OCI-LY7 (cell line): ENCODE measurements at regions not wholly inside any gene's neighbourhood (a gene's known extent, or its start where the extent isn't known, plus 50 kb on each side); places are given as distances from the start of the nearest gene placed in this dataset.

Source experiments
- BruUV-seq: library from RNA; stranded (reverse); fragments of 400-500 nt; replicated peaks from 2 replicates; lab custom pipeline; 2021; lab: Mats Ljungman, UMichigan
- CTCF ChIA-PET: fragments of 300-600 bp; sonication (Branson Sonifier 250); formaldehyde crosslinking; loops from one replicate; lab custom pipeline; 2022; ENCODE audit warnings: antibody characterized with exemption; ENCODE audit not compliant: unreplicated experiment; lab: Charles Lee
- POLR2A ChIA-PET: fragments of 300-600 bp; sonication (Branson Sonifier 250); formaldehyde crosslinking; loops from one replicate; lab custom pipeline; 2022; ENCODE audit warnings: antibody characterized with exemption; lab: Charles Lee
- DNase-seq: peaks from one replicate; pipeline ENCODE4 v3.0.0-alpha.2; 2015; ENCODE audit warnings: low spot score
- H2AFZ ChIP-seq: fragments of 200-600 bp; sonication (generic), shearing (Covaris generic); 2 replicates; pipeline ENCODE4 v1.6.1; 2014; ENCODE audit warnings: mild to moderate bottlenecking, antibody characterized with exemption, low read length, moderate library complexity
- H3K27ac ChIP-seq: fragments of 200-600 bp; sonication (generic); 2 replicates; pipeline ENCODE4 v1.5.1; 2014; ENCODE audit warnings: mixed run types, low read depth, mild to moderate bottlenecking, moderate library complexity, low read length, inconsistent platforms; ENCODE audit not compliant: poor library complexity, severe bottlenecking
- H3K36me3 ChIP-seq: fragments of 200-600 bp; sonication (generic); 2 replicates; pipeline ENCODE4 v1.6.1; 2014; ENCODE audit warnings: mild to moderate bottlenecking, antibody characterized with exemption, low read length, moderate library complexity, mixed read lengths; ENCODE audit not compliant: insufficient read depth
- H3K4me1 ChIP-seq: fragments of 200-600 bp; sonication (generic); 2 replicates; pipeline ENCODE4 v1.5.1; 2014; ENCODE audit warnings: mild to moderate bottlenecking, low read length; ENCODE audit not compliant: insufficient read depth, poor library complexity, severe bottlenecking
- H3K4me2 ChIP-seq: fragments of 200-600 bp; sonication (generic); 2 replicates; pipeline ENCODE4 v1.6.1; 2014; ENCODE audit warnings: mild to moderate bottlenecking, low read length
- H3K4me3 ChIP-seq: fragments of 200-600 bp; sonication (generic); 2 replicates; pipeline ENCODE4 v1.5.1; 2014; ENCODE audit warnings: mild to moderate bottlenecking, low read depth, low read length; ENCODE audit not compliant: poor library complexity, severe bottlenecking
- H3K79me2 ChIP-seq: fragments of 200-600 bp; sonication (generic); 2 replicates; pipeline ENCODE4 v1.6.1; 2016; ENCODE audit warnings: low read depth, mild to moderate bottlenecking, low read length, moderate library complexity, mixed read lengths; ENCODE audit not compliant: insufficient read depth
- H3K9me2 ChIP-seq: fragments of 200-600 bp; sonication (generic); 2 replicates; pipeline ENCODE4 v1.6.1; 2016; ENCODE audit warnings: mild to moderate bottlenecking, low read length, mixed read lengths; ENCODE audit not compliant: insufficient read depth
- H3K9me3 ChIP-seq: fragments of 200-600 bp; sonication (generic); 2 replicates; pipeline ENCODE4 v1.6.1; 2014; ENCODE audit warnings: mild to moderate bottlenecking, mixed run types, low read length, mixed read lengths
- H4K20me1 ChIP-seq: fragments of 200-600 bp; sonication (generic); 2 replicates; pipeline ENCODE4 v1.6.1; 2014; ENCODE audit warnings: mild to moderate bottlenecking, antibody characterized with exemption, low read length, moderate library complexity, mixed read lengths; ENCODE audit not compliant: insufficient read depth
- CTCF ChIP-seq: fragments of 200-600 bp; sonication (generic); conservative IDR thresholded peaks from 2 replicates; pipeline ENCODE4 v1.5.1; 2014; ENCODE audit warnings: mild to moderate bottlenecking, antibody characterized with exemption, low read length, moderate library complexity, mixed read lengths
- EZH2phosphoT487 ChIP-seq: fragments of 200-600 bp; sonication (generic); IDR thresholded peaks from 2 replicates; pipeline ENCODE4 v1.6.1; 2018; ENCODE audit warnings: low read depth, borderline replicate concordance, mild to moderate bottlenecking, mixed run types, antibody characterized with exemption, low read length, moderate library complexity, mixed read lengths
- intact Hi-C: fragments of 100-400 bp; cut with micrococcal nuclease; formaldehyde crosslinking; loops from one replicate; pipeline ENCODE4 v1.10.0; 2022; ENCODE audit not compliant: unreplicated experiment

GRCh38 chr2:120912101-120912985 lies 176.7 kb downstream of the GLI2 start:
- ChIA-PET CTCF (no interaction called here), POLR2A (interaction anchor here (0.6 kb wide), 2 partner anchors 15 to 80 kb away, joined by 3 read pairs; no protein-coding TSS in a partner anchor)
- no peaks in the 10 kb centered on the region for H4K20me1 ChIP-seq
- H3K9me2 ChIP-seq, result no peaks in the 10 kb centered on the region
- no TSS peak for BruUV-seq
- DNase-seq, result no peak
- H3K4me1 ChIP-seq, result no peaks in the 10 kb centered on the region
- H3K79me2 ChIP-seq, result no peaks in the 10 kb centered on the region
- intact Hi-C loops, result no loop called here
- H3K27ac ChIP-seq, result no peak overlapping the region
- H2AFZ ChIP-seq, result no peak overlapping the region
- H3K4me3 ChIP-seq, result no peak overlapping the region
- H3K9me3 ChIP-seq, result no peaks in the 10 kb centered on the region
- TF ChIP-seq CTCF (no peak), EZH2phosphoT487 (no peak)
- no peaks in the 10 kb centered on the region for H3K36me3 ChIP-seq
- H3K4me2 ChIP-seq, result no peak overlapping the region

- TF ChIP-seq CTCF (no peak), EZH2phosphoT487 (no peak)
- H3K79me2 ChIP-seq, result no peaks in the 10 kb centered on the region
- no peak for DNase-seq
- no TSS peak for BruUV-seq
- no peak overlapping the region for H3K4me3 ChIP-seq
- intact Hi-C loops, result no loop called here
- H4K20me1 ChIP-seq, result no peaks in the 10 kb centered on the region
- H3K9me3 ChIP-seq, result no peaks in the 10 kb centered on the region
- POLR2A ChIA-PET, result no interaction called here
- no peak overlapping the region for H3K4me2 ChIP-seq
- no peak overlapping the region for H3K27ac ChIP-seq
- H3K9me2 ChIP-seq, result no peaks in the 10 kb centered on the region
- CTCF ChIA-PET, result no interaction called here
- no peaks in the 10 kb centered on the region for H3K36me3 ChIP-seq
- no peak overlapping the region for H2AFZ ChIP-seq
- H3K4me1 ChIP-seq, result no peaks in the 10 kb centered on the region
These were observed 178.5 kb downstream of the GLI2 start for GRCh38 chr2:120913972-120914838.
